HEK293 (cell line): ENCODE measurements at regions not wholly inside any gene's neighbourhood (a gene's known extent, or its start where the extent isn't known, plus 50 kb on each side); places are given as distances from the start of the nearest gene placed in this dataset.
A peak's percentile ranks its signal among the peaks of the same experiment; 100 is the strongest.

Experiments used
- CTCF ChIA-PET: fragments of 350-600 bp; formaldehyde crosslinking; extraction: SDS; loops from one replicate; lab custom pipeline; 2021; ENCODE audit warnings: antibody characterized with exemption; lab: Yijun Ruan, JAX
- POLR2A ChIA-PET: fragments of 300-600 bp; formaldehyde crosslinking; extraction: SDS; loops from one replicate; lab custom pipeline; 2020; ENCODE audit warnings: antibody characterized with exemption, inconsistent platforms; lab: Yijun Ruan, JAX
- H3K27ac ChIP-seq: fragments of 200-500 bp; sonication (Bioruptor generic); 2 replicates; pipeline ENCODE4 v1.5.1; 2014; ENCODE audit warnings: low read depth, low read length, control low read depth, inconsistent platforms; ENCODE audit errors: extremely low read depth
- H3K36me3 ChIP-seq, 2 experiments: fragments of 200-500 bp in 1 of 2; sonication (Bioruptor generic) in 1 of 2; 1 replicate in 1 of 2; 2 replicates in 1 of 2; pipeline ENCODE4 v1.5.1; 2014 to 2017; ENCODE audit warnings: inconsistent platforms in 2 of 2, low read length in 2 of 2; ENCODE audit not compliant: control insufficient read depth in 2 of 2, insufficient read depth in 1 of 2
- H3K4me1 ChIP-seq: fragments of 200-500 bp; sonication (Bioruptor generic); 2 replicates; pipeline ENCODE4 v1.5.1; 2014; ENCODE audit warnings: mild to moderate bottlenecking, low read length, inconsistent platforms; ENCODE audit not compliant: control insufficient read depth, insufficient read depth
- H3K4me3 ChIP-seq: 2 replicates; pipeline ENCODE4 v1.5.1; 2011; ENCODE audit warnings: low read depth, mild to moderate bottlenecking, control low read depth, low read length, moderate library complexity
- H3K9me3 ChIP-seq: fragments of 200-500 bp; sonication (Bioruptor generic); 2 replicates; pipeline ENCODE4 v1.5.1; 2014; ENCODE audit warnings: low read depth, low read length, inconsistent platforms; ENCODE audit not compliant: control insufficient read depth, insufficient read depth
- CTCF ChIP-seq: fragments of 450-650 bp; formaldehyde crosslinking; IDR thresholded peaks from 2 replicates; pipeline ENCODE4 v1.5.1; 2016; ENCODE audit warnings: missing biosample characterization, missing genetic modification characterization
- KLF1 ChIP-seq: fragments of 450-650 bp; formaldehyde crosslinking; IDR thresholded peaks from 2 replicates; pipeline ENCODE4 v1.5.1; 2016; ENCODE audit warnings: missing biosample characterization, missing genetic modification characterization
- KLF8 ChIP-seq: fragments of 450-650 bp; formaldehyde crosslinking; IDR thresholded peaks from 2 replicates; pipeline ENCODE4 v1.5.1; 2016; ENCODE audit warnings: missing biosample characterization, missing genetic modification characterization
- SP7 ChIP-seq: fragments of 450-650 bp; formaldehyde crosslinking; IDR thresholded peaks from 2 replicates; pipeline ENCODE4 v1.5.1; 2016; ENCODE audit warnings: missing biosample characterization, missing genetic modification characterization
- ZBTB17 ChIP-seq: fragments of 450-650 bp; formaldehyde crosslinking; IDR thresholded peaks from 2 replicates; pipeline ENCODE4 v1.5.1; 2016; ENCODE audit warnings: missing biosample characterization, missing genetic modification characterization
- ZNF133 ChIP-seq: fragments of 450-650 bp; formaldehyde crosslinking; IDR thresholded peaks from 2 replicates; pipeline ENCODE4 v1.5.1; 2016; ENCODE audit warnings: missing biosample characterization, missing genetic modification characterization
- ZNF155 ChIP-seq: fragments of 450-650 bp; formaldehyde crosslinking; IDR thresholded peaks from 2 replicates; pipeline ENCODE4 v1.5.1; 2016; ENCODE audit warnings: missing biosample characterization, missing genetic modification characterization
- ZNF18 ChIP-seq: fragments of 450-650 bp; formaldehyde crosslinking; IDR thresholded peaks from 2 replicates; pipeline ENCODE4 v1.5.1; 2016; ENCODE audit warnings: missing biosample characterization, missing genetic modification characterization
- ZNF23 ChIP-seq: fragments of 450-650 bp; formaldehyde crosslinking; IDR thresholded peaks from 2 replicates; pipeline ENCODE4 v1.5.1; 2016; ENCODE audit warnings: missing biosample characterization, missing genetic modification characterization, borderline replicate concordance
- ZNF311 ChIP-seq: fragments of 450-650 bp; formaldehyde crosslinking; IDR thresholded peaks from 2 replicates; pipeline ENCODE4 v1.5.1; 2017; ENCODE audit warnings: missing biosample characterization, missing genetic modification characterization, borderline replicate concordance
- ZNF394 ChIP-seq: fragments of 450-650 bp; formaldehyde crosslinking; IDR thresholded peaks from 2 replicates; pipeline ENCODE4 v1.5.1; 2016; ENCODE audit warnings: missing biosample characterization, missing genetic modification characterization, mild to moderate bottlenecking, moderate library complexity, borderline replicate concordance
- ZNF449 ChIP-seq: fragments of 450-650 bp; formaldehyde crosslinking; IDR thresholded peaks from 2 replicates; pipeline ENCODE4 v1.5.1; 2017; ENCODE audit warnings: missing biosample characterization, mild to moderate bottlenecking, missing genetic modification characterization, moderate library complexity
- ZSCAN18 ChIP-seq: fragments of 450-650 bp; formaldehyde crosslinking; IDR thresholded peaks from 2 replicates; pipeline ENCODE4 v1.5.1; 2016; ENCODE audit warnings: missing biosample characterization, missing genetic modification characterization
- ZSCAN4 ChIP-seq: fragments of 450-650 bp; formaldehyde crosslinking; IDR thresholded peaks from 2 replicates; pipeline ENCODE4 v1.5.1; 2017; ENCODE audit warnings: missing biosample characterization, missing genetic modification characterization
- ZSCAN5A ChIP-seq: fragments of 450-650 bp; formaldehyde crosslinking; IDR thresholded peaks from 2 replicates; pipeline ENCODE4 v1.5.1; 2016; ENCODE audit warnings: missing biosample characterization, missing genetic modification characterization

- no peak for TF ChIP-seq ZNF394
- no peak for TF ChIP-seq ZNF311
- no peak for TF ChIP-seq ZSCAN5A (tag by site-specific recombination)
- no peak for TF ChIP-seq ZNF155
- TF ChIP-seq ZNF18 (tag by site-specific recombination) = peak; percentile 76
- peak; percentile 88 for TF ChIP-seq SP7 (tag by site-specific recombination)
- no peak for TF ChIP-seq ZNF133
Observed at GRCh38 chr18:59054496-59055287, 85.0 kb upstream of the SEC11C start (continued).

GRCh38 chr18:59055345-59056032 lies 84.2 kb upstream of the SEC11C start:
- H3K4me1 ChIP-seq = peaks cover 23% of the 10 kb centered on the region
- CTCF ChIA-PET = interaction anchor here (0.6 to 1.4 kb wide), 7 partner anchors 11 to 286 kb away, joined by 3 to 14 read pairs (median 4); no protein-coding TSS in a partner anchor

More at GRCh38 chr18:59055345-59056032, 84.2 kb upstream of the SEC11C start:
- Histone ChIP-seq H3K36me3 (no peaks in the 10 kb centered on the region), H3K4me3 (no peak overlapping the region), H3K9me3 (no peaks in the 10 kb centered on the region), H3K27ac (peak overlapping the region; percentile 18; the same call in 1 of the 2 replicates)
- POLR2A ChIA-PET = no interaction called here
- TF ChIP-seq ZNF23 (tag by site-specific recombination) = peak; percentile 70; the same call in 1 of the 2 replicates
- peak; percentile 64 for TF ChIP-seq ZBTB17 (tag by site-specific recombination)
- no peak for TF ChIP-seq KLF1 (tag by site-specific recombination)
- TF ChIP-seq ZNF449 (tag by site-specific recombination) = no peak
- no peak for TF ChIP-seq ZSCAN18 (tag by site-specific recombination)
- no peak for TF ChIP-seq KLF8 (tag by site-specific recombination)
- no peak for TF ChIP-seq ZSCAN4 (tag by site-specific recombination)
- peak; percentile 35; the same call in 1 of the 2 replicates for TF ChIP-seq CTCF (tag by site-specific recombination)
